ENCODE measurements at regions not wholly inside any gene's neighbourhood (a gene's known extent, or its start where the extent isn't known, plus 50 kb on each side); places are given as distances from the start of the nearest gene placed in this dataset.
"Not testable (repeated sequence)": the region's sequence is repeated elsewhere in the genome, so short reads cannot be mapped to it uniquely, and the experiment has no call there.

DNA sequence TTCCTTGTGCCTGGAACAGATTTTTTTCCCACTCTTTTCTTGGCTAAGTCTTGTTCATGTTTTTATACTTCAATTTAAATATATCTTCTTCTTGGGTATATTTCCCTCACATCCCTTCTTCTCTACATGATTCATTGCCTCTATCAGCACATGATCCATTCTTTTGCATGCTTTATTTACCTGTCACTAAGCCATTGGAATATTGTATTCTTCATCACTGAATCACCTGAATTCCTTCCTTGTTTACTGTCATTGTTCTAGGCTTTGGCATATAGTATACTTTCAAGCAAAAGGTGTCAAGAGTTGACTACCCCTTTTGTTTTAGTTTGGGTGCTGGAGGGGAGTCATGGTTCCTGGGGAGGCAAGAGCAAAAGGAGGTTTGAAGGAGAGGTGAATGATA, 464.5 kb upstream of the LRRC7 start:
- no peak for FAIRE-seq
- peak; percentile 70 for DNase-seq (ENCODE audit: low read depth)
- no peak overlapping the region for H3K4me3 ChIP-seq (ENCODE audit: low read depth, low read length)
- TF ChIP-seq, protein P1, sequence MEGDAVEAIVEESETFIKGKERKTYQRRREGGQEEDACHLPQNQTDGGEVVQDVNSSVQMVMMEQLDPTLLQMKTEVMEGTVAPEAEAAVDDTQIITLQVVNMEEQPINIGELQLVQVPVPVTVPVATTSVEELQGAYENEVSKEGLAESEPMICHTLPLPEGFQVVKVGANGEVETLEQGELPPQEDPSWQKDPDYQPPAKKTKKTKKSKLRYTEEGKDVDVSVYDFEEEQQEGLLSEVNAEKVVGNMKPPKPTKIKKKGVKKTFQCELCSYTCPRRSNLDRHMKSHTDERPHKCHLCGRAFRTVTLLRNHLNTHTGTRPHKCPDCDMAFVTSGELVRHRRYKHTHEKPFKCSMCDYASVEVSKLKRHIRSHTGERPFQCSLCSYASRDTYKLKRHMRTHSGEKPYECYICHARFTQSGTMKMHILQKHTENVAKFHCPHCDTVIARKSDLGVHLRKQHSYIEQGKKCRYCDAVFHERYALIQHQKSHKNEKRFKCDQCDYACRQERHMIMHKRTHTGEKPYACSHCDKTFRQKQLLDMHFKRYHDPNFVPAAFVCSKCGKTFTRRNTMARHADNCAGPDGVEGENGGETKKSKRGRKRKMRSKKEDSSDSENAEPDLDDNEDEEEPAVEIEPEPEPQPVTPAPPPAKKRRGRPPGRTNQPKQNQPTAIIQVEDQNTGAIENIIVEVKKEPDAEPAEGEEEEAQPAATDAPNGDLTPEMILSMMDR (IDR thresholded peaks at IDR 0.05; ENCODE audit: insufficient read depth, low read length, severe bottlenecking), result no peak
- no peaks in the 10 kb centered on the region for H3K36me3 ChIP-seq (ENCODE audit: control insufficient read depth, insufficient read depth, low read length)
- no peaks in the 10 kb centered on the region for H3K27me3 ChIP-seq (ENCODE audit: control insufficient read depth, insufficient read depth, low read length)

DNA sequence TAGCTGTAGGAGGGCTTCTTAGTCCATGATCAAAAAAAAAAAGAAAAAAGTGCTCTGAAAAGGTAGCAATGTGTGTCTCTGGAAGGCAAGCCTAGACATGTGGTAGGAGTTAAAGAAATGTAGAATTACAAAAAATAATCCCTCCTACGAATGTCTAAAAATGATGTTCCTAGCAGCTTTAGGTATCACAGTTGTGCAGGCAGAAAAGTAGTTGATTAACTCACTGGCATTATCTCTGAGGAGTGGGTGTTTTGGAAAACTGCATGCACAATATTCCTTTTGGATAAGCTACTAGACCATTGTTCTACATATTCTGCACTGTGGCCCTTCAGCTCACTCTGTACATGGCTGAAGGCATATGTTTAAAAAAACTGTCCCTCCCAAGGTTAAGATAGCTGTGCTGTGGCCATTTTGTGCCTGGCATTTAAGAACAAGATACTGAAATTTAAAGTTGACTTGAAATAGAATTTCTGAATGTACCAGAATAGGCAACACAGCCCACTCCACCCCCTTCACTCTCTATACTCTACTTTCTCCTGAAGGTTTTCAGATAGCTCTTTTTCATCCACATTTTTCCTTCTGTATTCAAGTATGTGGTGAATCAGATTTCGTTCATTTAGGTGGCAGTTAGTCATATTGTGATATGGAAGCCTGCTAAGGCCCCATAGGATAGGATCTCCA, 463.9 kb upstream of the LRRC7 start:
- FAIRE-seq, result no peak
- Histone ChIP-seq H3K4me3 (ENCODE audit: low read depth, low read length) (no peak overlapping the region), H3K36me3 (ENCODE audit: control insufficient read depth, insufficient read depth, low read length) (no peaks in the 10 kb centered on the region), H3K27me3 (ENCODE audit: control insufficient read depth, insufficient read depth, low read length) (no peaks in the 10 kb centered on the region)
- TF ChIP-seq, protein P1 (IDR thresholded peaks at IDR 0.05; ENCODE audit: insufficient read depth, low read length, severe bottlenecking), result no peak
- DNase-seq (ENCODE audit: low read depth), result peak; percentile 13

DNA sequence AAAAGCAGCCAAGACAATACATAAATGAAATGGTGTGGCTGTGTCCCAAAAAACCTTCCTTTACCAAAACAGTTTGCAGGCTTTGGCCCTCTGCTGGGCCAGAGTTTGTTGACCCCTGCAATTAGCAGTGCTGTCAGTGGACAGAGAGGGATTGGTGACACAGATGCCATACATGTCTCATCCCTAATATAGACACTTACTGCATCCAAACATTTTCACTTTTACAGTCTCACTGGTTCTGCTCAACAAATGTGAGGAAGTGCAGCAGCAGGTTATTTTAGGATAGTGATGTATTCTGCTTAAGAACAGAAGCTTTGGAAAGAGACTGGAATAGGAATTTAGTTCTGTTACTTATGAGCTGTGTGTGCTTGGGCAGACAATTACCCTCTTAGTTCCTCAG, 462.8 kb upstream of the LRRC7 start:
- H3K27me3 ChIP-seq (ENCODE audit: control insufficient read depth, insufficient read depth, low read length), result no peaks in the 10 kb centered on the region
- H3K36me3 ChIP-seq (ENCODE audit: control insufficient read depth, insufficient read depth, low read length), result no peaks in the 10 kb centered on the region
- DNase-seq (ENCODE audit: low read depth) (no peak), FAIRE-seq (no peak)
- TF ChIP-seq, protein P1 (IDR thresholded peaks at IDR 0.05; ENCODE audit: insufficient read depth, low read length, severe bottlenecking), result no peak
- no peak overlapping the region for H3K4me3 ChIP-seq (ENCODE audit: low read depth, low read length)

DNA sequence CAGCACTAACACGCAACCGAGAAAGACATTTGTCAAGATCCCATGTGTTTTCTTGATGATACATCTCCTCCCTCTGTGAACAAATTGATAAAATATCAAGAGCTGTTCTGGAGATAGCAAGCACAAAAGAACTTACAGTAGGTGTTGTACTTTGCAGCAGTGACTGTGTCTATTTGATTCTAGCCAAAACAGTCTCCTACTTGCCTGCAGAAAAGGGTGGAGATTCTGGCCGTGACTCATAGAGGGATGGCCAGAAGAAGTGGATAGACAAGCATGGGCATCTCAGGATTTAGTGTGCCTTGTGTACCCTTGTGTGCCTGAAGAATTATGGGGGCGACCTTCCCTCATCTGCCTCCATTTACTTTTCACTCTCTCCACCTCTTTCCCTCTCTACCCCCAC, 458.4 kb upstream of the LRRC7 start:
- TF ChIP-seq, protein P1 (IDR thresholded peaks at IDR 0.05; ENCODE audit: insufficient read depth, low read length, severe bottlenecking), result no peak

DNA sequence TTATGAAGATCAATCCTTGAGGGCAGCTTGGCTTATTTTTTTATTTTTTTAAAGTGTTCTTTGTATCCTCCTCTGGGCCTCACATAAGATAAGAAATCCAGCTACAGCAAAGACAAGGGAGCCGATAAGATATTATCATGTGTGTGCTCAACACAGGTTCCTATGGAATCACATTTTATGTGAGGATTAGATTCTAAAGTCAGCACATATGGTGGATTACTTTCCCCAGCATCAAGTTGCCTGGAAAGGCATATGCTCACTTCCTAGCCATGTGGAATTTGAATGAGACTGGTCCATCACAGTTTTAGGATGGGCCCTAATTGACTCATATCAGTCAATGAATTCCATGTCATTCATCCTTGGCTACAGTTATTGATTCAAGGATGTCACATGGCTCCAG, 456.9 kb upstream of the LRRC7 start:
- DNase-seq (ENCODE audit: low read depth) (no peak), FAIRE-seq (no peak)
- TF ChIP-seq, protein P1 (IDR thresholded peaks at IDR 0.05; ENCODE audit: insufficient read depth, low read length, severe bottlenecking), result no peak
- Histone ChIP-seq H3K27me3 (ENCODE audit: control insufficient read depth, insufficient read depth, low read length) (no peaks in the 10 kb centered on the region), H3K36me3 (ENCODE audit: control insufficient read depth, insufficient read depth, low read length) (no peaks in the 10 kb centered on the region), H3K4me3 (ENCODE audit: low read depth, low read length) (no peak overlapping the region)

More for the DNA sequence above, 458.4 kb upstream of the LRRC7 start:
- no peak overlapping the region for H3K4me3 ChIP-seq (ENCODE audit: low read depth, low read length)
- no peaks in the 10 kb centered on the region for H3K27me3 ChIP-seq (ENCODE audit: control insufficient read depth, insufficient read depth, low read length)
- no peak for FAIRE-seq
- H3K36me3 ChIP-seq (ENCODE audit: control insufficient read depth, insufficient read depth, low read length), result no peaks in the 10 kb centered on the region
- DNase-seq (ENCODE audit: low read depth), result peak; percentile 74

DNA sequence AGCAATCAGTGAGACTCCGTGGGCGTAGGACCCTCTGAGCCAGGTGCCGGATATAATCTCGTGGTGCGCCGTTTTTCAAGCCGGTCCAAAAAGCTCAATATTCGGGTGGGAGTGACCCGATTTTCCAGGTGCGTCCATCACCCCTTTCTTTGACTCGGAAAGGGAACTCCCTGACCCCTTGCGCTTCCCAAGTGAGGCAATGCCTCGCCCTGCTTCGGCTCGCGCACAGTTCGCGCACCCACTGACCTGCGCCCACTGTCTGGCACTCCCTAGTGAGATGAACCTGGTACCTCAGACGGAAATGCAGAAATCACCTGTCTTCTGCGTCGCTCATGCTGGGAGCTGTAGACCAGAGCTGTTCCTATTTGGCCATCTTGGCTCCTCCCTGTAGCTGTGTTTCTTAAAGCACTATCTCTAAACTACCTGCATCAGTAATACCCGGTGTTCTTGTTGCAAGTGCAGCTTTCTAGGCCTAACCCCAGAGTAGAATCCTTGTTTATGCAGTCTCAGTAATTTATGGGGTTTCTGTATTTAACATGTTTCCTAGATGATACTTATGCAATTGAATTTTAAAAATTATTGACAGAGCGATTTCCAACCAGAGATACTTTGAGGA, 447.5 kb upstream of the LRRC7 start:
- not testable (repeated sequence) for DNase-seq (ENCODE audit: low read depth); H3K4me3 ChIP-seq (ENCODE audit: low read depth, low read length); H3K36me3 ChIP-seq (ENCODE audit: control insufficient read depth, insufficient read depth, low read length); FAIRE-seq; H3K27me3 ChIP-seq (ENCODE audit: control insufficient read depth, insufficient read depth, low read length)
